ENCODE measurements at regions not wholly inside any gene's neighbourhood (a gene's known extent, or its start where the extent isn't known, plus 50 kb on each side); places are given as distances from the start of the nearest gene placed in this dataset.

GRCh38 chr10:45534572-45534971 lies 138.0 kb downstream of the ZFAND4 start:
- ChIA-PET RAD21 (ENCODE audit: unreplicated experiment) (no interaction called here), POLR2A (no interaction called here), CTCF (no interaction called here), SMC1A (ENCODE audit: uncharacterized antibody, unreplicated experiment) (interaction anchor here (1.6 kb wide), 1 partner anchor 21 kb away, joined by 4 read pairs; no protein-coding TSS in a partner anchor)
- ATAC-seq (no peak), DNase-seq (ENCODE audit: low read depth, low spot score) (no peak), FAIRE-seq (no peak)
- intact Hi-C loops (cut with micrococcal nuclease; ENCODE audit: unreplicated experiment) (no loop called here), in situ Hi-C loops (cut with MboI) (no loop called here)
- Histone ChIP-seq H3K9ac (ENCODE audit: control insufficient read depth, insufficient read depth, low read length) (no peak overlapping the region), H2AFZ (ENCODE audit: control insufficient read depth, low read depth, low read length) (no peak overlapping the region), H3K79me2 (ENCODE audit: control insufficient read depth, insufficient read depth, low read length) (no peaks in the 10 kb centered on the region), H3K27me3 (replicated peaks in 1 of 2; ENCODE audit: control insufficient read depth in 2 of 2, insufficient read depth in 2 of 2, low read length in 1 of 2) (no peaks in the 10 kb centered on the region), H4K20me1 (ENCODE audit: control insufficient read depth, insufficient read depth) (no peaks in the 10 kb centered on the region), H3K4me3 (no peak overlapping the region), H3K36me3 (ENCODE audit: control insufficient read depth in 2 of 2, insufficient read depth in 2 of 2, low read length in 1 of 2) (no peaks in the 10 kb centered on the region), H3K4me2 (ENCODE audit: control insufficient read depth, insufficient read depth) (no peak overlapping the region), H3K4me1 (ENCODE audit: control insufficient read depth, insufficient read depth, low read length) (no peaks in the 10 kb centered on the region), H3K9me3 (replicated peaks; ENCODE audit: control insufficient read depth, insufficient read depth, low read length) (no peaks in the 10 kb centered on the region), H3K27ac (ENCODE audit: control insufficient read depth, insufficient read depth) (no peak overlapping the region)
- TF ChIP-seq STAT3 (IDR thresholded peaks at IDR 0.05; ENCODE audit: low read depth, low read length), result no peak
- no peak for TF ChIP-seq ZSCAN29 (IDR thresholded peaks at IDR 0.05)
- TF ChIP-seq SUZ12 (IDR thresholded peaks at IDR 0.05; ENCODE audit: unreplicated experiment), result no peak
- no peak for TF ChIP-seq SIN3A (IDR thresholded peaks at IDR 0.05; ENCODE audit: low read depth, low read length)
- TF ChIP-seq SREBF2 (IDR thresholded peaks at IDR 0.05; ENCODE audit: low read length), result no peak
- no peak for TF ChIP-seq CREM (IDR thresholded peaks at IDR 0.05; ENCODE audit: low read depth)
- no peak for TF ChIP-seq NKRF (conservative IDR thresholded peaks at IDR 0.05)
- no peak for TF ChIP-seq HCFC1 (IDR thresholded peaks at IDR 0.05; ENCODE audit: low read length)
- no peak for TF ChIP-seq HDAC6 (IDR thresholded peaks at IDR 0.05; ENCODE audit: unreplicated experiment)
- BruUV-seq (replicated peaks), result no TSS peak
- WGBS (ENCODE audit: insufficient coverage, insufficient replicate concordance, low lambda C conversion rate, missing lambda C conversion rate), result 98% methylated on average over 2 of the region's 2 CpGs

Data from GM12878 (cell line).